Cardiac fibroblast (primary cell): ENCODE measurements at regions not wholly inside any gene's neighbourhood (a gene's known extent, or its start where the extent isn't known, plus 50 kb on each side); places are given as distances from the start of the nearest gene placed in this dataset.

Source experiments
- DNase-seq, 2 donors: peaks; one replicate each; pipeline versions ENCODE4 v3.0.0 to v3.0.0-alpha.2; 2010; ENCODE audit warnings: low read depth in 2 of 2
- H3K4me3 ChIP-seq, 2 donors: replicated peaks in 1 of 2; 1 replicate in 1 of 2; 2 replicates in 1 of 2; pipeline ENCODE4 v1.5.1; 2011; ENCODE audit warnings: low read depth in 2 of 2, low read length in 2 of 2, mild to moderate bottlenecking in 2 of 2, moderate library complexity in 1 of 2
- CTCF ChIP-seq: IDR thresholded peaks from one replicate; pipeline ENCODE4 v1.5.1; 2011; ENCODE audit warnings: low read depth, mild to moderate bottlenecking, low read length, inconsistent platforms

- no peak overlapping the region for H3K4me3 ChIP-seq
- no peak for DNase-seq
- TF ChIP-seq CTCF: no peak
These were observed 125.0 kb downstream of the CBLN4 start for GRCh38 chr20:55880361-55880760.

- no peak overlapping the region for H3K4me3 ChIP-seq
- no peak for DNase-seq
- TF ChIP-seq CTCF: no peak
These were observed 150.3 kb downstream of the CBLN4 start for GRCh38 chr20:55855052-55855451.

GRCh38 chr20:55830121-55830827, 175.0 kb downstream of the CBLN4 start:
- H3K4me3 ChIP-seq: no peak overlapping the region
- no peak for DNase-seq
- no peak for TF ChIP-seq CTCF

- no peak for DNase-seq
- TF ChIP-seq CTCF: no peak
- H3K4me3 ChIP-seq: no peak overlapping the region
These were observed 200.2 kb downstream of the CBLN4 start for GRCh38 chr20:55805138-55805537.

GRCh38 chr20:55800552-55801245, 204.6 kb downstream of the CBLN4 start:
- no peak overlapping the region for H3K4me3 ChIP-seq
- TF ChIP-seq CTCF: no peak
- DNase-seq: no peak

GRCh38 chr20:55793986-55794385, 211.3 kb downstream of the CBLN4 start:
- DNase-seq: no peak
- no peak for TF ChIP-seq CTCF
- H3K4me3 ChIP-seq: no peak overlapping the region
